CD4-positive, alpha-beta T cell treated with Interleukin-6 for 4 hours (primary cell): ENCODE measurements at regions not wholly inside any gene's neighbourhood (a gene's known extent, or its start where the extent isn't known, plus 50 kb on each side); places are given as distances from the start of the nearest gene placed in this dataset.

Source experiments
- DNase-seq: peaks from one replicate; pipeline ENCODE4 v3.0.0-alpha.2; 2020; ENCODE audit warnings: mixed read lengths

DNA sequence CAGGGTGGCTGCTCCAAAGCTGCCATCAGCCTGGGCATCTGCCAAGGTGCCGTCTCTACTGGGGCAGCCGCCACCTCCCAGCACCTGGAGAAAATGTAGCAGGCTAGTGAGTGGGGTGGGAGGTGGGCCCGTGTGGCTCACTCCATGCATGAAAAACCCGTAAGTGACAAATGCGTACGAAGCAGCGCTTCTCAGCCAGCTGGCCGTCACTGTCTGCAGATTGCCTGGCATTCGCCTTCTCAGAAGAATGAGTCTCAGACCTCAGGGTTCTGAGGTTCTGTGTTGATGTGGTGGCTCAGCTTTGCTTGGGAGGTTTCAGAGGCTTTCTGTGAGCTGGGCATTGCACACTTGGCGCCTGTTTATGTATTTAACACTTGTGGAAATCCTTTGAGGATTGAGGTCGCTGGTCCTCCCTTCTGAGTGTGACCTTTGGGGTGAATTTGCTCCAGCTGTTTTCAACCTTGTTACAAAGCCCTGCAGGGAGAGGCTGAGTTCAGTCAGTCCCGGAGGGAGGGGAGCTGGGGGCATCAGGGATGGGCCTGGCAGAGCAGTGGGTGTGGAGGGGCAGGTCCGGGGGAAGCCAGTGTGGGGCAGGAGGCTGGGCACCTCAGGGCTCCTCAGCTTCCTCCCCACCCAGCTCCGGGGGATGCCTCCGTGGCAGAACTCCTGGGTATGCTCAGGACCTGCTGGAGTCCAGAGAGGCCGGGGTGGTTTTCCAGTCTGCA is 977.0 kb downstream of the TBC1D22A start:
- no peak for DNase-seq

DNA sequence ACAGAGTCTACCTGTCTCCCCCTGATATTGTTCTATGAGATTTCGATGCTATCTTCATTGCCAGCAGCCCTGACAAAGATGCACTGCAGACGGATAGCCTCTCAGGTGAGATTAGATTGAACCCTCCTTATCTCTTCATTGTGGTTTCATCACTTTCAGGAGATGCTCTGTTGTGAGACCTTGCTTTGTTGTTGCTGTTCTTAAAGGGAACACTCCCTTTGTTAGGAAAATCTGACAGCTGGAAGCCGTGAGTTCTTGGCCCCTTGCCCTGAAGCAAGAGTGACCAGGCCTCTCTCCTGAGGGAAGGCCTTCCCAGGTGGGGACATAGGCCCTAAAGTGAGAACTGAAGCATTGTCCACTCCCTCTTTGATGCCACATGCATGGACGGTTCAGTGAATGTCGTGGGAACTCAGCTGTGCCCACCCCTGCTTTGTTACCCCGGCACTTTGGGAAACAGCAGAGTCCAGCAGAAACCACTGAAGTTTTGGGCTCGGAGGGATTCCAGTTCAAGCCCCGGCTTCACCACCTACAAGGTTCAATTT is 976.1 kb downstream of the TBC1D22A start:
- DNase-seq: no peak

DNA sequence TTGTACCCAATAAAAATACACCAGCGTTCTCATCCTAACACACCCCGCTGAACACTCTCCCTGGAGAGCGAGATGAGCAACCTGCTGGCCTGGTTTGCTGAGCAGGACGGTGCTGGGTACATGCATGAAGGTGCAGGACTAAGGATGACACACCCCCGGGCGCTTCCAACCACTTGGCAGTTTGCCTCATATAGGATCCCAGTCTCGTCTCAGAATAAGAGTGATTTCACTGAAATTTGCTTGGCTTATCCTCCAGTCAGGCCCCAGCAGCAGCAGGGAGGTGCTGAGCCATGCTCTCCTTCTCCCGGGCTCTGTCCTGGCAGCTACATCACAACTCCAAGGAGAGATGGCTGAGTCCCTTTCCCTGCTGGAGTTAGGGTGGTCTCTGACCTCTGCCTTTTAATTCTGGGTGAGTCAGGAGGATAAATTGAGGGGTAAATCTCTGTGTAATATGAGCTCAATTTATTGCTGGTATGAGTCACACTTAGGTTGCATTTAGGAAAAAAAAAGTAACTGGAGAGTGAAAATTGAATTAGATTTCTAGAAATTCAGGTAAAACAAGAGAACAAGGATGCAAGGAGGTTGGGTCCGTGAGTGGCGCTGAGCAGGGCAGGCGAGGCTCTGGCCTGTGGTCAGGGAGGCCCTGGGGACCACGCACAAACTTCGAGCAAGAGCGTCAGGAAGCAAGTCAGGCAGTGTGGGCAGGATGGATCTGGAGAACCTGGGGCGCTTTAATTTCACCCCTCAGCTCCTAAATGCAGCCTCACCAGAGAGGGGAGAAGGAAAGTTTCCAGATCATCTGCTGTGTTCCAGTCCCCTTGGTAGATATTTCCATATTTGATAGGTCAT is 974.0 kb downstream of the TBC1D22A start:
- no peak for DNase-seq

DNA sequence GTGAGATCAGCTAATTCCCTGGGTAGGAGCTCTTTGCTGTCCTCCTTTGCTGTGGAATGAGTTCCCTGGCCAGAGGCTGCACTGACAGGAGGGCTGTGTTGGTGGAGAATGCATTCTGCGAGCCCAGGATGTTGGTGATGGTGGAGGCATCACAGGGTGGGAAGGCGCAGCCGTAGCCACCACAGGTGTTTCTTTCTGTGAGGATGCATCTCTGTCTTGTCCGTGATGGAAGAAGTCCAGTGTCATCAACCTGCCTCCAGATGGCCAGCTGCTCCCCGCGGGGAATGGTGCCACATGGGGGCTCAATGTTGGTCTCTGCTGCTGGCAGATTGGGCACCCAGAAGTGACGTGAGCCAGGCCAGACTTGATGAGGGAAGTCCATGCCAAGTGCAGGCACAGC is 972.1 kb downstream of the TBC1D22A start:
- DNase-seq: no peak

DNA sequence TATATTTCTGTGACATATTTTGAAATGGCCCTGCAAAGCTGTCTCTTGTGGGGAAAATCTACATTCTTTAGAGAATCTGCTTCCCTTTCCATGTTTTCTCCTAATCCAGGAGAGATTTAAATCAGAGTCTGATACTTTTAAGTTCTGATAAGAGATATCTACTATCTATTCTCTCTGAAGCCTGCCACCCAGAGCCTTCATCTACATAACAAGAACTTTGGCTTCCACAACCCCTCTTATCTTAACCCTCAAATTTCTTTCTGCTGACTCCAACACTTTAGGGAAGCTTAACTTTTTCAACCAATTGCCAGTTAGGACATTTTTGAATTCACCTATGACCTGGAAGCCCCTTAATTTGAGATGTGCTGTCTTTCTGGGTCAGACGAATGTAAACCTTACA is 965.2 kb downstream of the TBC1D22A start:
- DNase-seq: no peak

DNA sequence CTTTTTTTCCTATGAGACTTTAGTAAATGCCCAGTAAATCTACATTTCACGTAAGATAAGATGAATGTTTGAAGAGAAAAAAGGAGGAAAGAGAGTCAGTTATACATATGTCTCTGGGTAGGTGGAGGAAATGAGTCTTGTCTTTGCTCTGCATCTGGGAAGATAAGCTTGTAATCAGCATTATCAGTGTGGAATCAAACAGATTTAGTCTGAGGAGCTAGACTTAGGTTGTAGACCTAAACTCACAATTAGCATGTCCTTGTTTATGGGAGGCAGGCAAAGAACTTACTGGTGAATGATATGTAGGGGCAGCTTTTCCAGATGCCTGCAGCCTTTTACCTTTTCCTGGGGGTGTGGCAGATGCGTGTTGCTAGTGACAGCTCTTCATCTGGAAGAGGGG is 962.3 kb downstream of the TBC1D22A start:
- DNase-seq: no peak

DNA sequence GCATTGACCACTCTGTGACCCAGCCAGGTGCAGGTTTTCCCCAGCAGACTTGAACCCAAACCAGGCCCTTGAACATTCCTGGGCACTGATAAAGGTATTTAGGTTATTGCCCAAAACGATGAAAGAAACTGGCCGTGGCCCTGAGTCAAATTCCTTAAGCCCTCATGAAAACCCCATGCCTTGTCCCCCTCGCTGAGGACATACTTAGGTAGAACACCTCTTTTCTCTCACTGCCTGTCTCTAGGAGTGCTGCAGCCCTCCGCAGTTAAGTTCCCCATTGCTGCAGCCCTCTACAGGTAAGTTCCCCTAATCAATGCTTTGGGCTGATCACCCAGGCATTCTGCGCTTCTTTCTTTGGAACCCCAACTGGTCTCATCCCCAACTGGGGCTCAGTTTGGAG is 961.6 kb downstream of the TBC1D22A start:
- DNase-seq: no peak

DNA sequence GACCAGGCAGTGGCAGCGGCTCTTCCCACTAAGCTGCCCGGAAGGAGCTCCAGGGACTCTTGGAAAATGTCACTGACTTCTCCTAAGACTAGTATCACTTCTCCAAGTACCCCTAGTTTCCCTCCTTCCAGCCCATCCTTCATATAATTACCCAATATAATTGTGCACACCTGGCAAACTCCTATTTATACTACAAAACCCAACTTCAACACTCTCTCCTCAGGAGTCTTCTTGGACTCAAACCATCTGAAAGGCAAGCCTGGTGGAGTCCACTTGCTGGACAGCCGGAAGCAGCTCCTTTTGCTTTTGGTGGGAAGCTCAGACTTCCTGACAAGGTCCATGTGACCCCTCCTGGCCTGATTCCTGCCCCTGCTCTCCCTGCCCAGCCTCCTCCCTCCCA is 955.9 kb downstream of the TBC1D22A start:
- no peak for DNase-seq

DNA sequence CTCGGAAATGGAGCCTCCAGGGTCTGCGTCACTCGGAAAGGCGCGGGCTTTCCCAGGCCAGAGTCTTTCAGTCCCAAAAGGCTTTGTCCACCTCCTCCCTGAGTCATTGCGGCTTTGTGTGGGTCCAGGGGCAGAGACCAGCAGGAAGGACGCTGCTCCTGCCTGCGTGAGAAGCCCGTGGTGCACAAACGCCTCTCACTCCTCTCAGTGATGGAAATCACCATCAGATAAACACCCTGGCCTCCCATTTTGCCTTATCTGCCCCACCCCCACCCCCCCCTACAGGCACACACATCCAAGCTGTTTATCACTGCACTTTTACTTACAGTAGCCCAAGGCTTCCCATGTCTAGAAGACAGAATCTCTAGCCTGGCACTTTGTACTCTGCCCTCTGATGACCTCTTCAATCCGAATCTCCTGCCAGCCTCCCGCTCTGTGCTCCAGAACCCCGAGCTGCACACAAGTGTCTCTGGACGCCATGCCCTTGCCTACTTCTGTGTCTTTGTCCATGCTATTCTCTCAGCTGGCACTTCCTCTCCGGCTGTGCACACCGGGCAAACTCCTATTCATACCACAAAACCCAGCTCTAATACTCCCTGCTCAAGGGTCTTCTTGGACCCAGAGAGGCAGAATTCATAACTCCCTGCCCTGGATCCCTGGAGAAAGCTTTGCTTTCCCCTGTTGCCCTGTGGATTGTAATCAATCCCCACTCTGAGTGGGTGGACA is 954.6 kb downstream of the TBC1D22A start:
- no peak for DNase-seq

DNA sequence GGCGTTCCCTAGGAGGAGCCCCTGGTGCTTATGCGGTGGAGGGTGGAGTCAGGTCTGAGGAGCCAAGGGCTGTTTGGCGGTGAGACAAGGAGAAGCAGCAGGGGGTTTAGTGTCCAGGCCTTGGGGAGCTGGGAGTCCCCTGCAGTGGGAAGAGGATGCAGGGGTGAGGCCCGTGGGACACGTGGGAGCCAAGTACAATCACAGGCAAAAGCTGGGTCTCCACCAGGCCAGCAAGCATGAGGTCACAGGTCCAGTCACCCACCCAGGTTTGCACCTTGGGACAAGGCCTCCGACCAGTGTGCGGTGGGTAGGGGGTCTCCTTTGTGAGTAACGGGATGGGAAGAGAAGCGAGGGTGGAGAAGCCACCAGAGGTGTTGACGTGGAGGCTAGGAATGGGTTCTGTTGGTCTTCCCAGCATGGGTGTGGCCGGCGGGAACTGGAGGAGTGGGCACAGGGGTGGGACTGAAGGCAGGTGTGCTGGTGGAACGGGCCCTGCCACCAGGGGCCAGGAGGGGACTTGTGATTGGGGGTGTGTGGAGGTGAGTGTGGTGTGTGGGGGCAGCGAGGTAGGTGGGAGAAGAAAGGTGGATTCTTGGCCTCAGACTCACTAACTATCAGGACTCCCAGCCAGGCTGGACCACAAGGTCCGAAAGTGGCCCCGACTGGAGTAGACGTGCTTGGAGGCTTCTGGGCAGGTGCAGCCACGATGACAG is 953.6 kb downstream of the TBC1D22A start:
- DNase-seq: no peak

DNA sequence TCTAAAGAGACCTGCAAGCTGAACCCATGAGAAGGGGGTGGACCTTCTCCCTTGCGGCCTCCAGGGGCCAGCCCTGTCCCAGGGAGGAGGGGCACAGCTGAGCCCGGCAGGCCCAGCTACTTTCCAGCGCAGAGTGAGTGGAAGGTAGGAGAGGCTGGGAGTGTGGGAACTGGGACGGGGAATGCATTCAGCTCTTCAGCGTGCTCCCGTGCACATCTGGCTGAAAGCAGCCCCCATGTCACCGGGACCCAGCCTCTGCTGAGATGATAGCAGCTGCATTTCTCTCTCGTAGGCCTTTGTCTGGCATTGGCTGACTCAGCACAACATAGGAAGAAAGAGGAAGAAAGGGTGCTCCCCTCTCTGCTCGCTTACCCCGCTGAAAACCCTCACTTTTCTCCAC is 951.5 kb downstream of the TBC1D22A start:
- DNase-seq: no peak

DNA sequence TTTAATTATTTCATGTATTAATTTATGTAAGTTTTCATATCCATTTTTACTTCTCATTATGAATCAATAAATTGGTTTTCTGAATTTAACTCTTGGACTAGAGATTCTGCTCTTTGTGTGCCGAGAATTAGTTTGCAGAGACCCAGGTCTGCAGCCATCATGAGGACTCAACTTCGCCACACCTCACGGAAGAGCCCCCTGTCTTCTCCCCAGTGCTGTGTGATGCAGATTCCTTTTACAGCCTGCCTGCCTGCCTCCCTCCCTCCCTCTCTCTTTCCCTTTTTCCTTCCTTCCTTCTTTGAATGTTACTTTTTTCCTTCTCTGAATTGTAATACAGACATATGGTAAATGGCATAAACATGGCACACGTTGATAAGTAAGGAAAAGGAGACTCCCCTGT is 947.7 kb downstream of the TBC1D22A start:
- DNase-seq: no peak

DNA sequence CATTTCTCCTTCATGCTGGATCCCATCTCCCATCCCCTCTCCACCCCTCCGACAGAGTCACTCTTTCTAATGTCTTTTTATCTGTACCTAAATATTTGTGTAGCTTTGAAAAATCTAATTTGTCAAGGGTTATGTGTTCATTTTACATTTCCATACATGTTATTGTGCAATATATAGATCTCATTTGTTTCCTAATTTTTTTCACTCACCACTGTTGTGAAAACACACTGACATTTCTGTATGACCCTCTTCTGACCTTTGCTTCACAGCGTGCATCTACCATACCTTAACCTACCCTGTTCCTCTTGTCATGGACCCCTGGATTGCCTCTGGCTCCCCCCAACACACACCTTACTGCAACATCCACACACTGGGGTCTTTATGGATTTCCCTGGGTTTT is 942.9 kb downstream of the TBC1D22A start:
- DNase-seq: no peak

DNA sequence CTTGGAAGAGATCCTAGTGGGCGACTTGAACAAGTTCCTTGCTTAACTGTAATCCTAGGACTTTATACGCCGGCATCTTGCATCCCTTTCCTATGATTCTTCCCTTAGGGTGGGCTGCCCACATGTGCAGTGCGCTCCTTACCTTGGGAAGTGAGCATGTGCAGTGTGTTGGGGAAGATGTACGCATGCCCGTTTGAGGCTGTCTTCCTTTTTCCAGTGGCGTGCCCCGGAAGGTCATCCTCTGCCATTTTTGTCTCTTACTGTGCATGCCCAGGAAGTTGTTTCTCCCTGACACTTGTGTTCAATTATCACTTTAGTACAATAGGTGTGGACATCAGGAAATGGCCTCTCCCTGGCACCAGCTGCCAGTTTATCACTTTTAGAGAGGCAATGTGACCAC is 936.5 kb downstream of the TBC1D22A start:
- DNase-seq: no peak

DNA sequence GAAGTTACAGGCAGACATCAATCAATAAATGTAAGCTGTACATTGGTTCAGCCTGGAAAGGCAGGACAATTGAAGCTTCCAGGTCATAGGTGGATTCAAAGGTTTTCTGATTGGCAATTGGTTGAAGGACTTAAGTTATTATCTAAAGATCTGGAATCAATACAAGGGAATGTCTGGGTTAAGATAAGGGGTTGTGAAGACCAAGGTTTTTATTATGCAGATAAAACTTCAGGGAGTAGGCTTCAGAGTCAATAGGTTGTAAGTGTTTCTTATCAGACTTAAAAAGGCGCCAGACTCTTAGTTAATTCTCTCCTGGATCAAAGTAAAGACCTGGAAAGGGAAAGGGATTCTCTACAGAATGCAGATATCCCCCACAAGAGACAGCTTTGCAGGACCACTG is 935.4 kb downstream of the TBC1D22A start:
- no peak for DNase-seq

DNA sequence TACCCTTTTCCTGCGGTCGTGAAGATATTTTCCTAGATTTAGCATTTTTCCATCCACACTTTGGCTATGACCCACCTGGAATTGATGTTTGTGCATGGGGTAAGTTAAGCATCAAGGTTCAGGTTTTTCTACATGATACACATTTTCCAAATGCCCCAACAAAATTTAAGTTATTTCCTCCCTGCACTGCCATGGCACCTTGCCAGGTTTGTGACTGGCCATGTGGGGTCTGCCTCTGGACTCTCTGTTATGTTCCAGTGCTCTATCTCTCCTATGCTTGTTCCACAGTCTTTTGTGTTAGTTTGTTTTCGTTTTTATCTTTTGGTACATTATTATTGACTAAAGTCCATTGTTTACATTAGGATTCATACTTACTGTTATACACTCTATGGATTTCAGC is 934.3 kb downstream of the TBC1D22A start:
- no peak for DNase-seq

DNA sequence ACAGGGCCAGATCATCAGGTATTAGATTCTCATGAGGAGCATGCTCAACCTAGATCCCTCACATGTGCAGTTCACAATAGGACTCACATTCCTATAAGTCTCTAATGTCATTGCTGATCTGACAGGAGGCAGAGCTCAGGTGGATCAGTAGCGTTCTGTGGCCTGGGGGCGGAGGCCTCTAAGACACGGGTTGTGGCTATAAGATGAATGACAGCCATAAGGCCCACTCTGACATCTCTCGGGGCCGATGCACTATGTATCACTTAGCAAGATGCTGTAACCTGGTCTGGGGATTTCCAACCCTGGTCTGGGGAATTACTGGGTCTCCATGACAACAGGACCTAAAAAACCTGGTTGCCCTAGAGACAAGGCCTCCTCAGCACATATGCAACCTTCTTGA is 932.7 kb downstream of the TBC1D22A start:
- DNase-seq: no peak

DNA sequence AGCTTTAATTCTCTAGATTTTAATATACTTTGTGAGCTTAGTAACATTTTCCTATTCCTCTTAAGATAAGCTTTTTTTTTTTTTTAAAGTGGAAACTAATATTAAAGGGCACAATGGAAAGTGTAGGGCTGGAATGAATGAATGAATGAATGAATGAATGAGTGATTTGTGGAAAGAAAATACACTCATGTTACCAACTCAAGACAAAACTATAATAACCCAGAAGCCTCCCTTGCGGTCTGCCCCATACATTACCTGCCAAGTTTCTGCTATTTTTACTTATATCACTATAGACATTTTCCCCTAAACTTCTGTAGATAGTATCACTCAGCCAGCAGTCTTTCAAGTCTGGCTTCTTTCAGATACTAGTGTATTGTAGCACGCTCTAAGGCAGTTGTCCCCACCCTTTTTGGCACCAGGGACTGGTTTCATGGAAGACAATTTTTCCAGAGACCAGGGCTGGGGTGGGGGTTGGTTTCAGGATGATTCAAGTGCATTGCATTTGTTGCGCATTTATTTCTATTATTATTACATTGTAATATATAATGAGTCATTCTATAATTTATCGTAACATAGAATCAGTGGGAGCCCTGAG is 932.2 kb downstream of the TBC1D22A start:
- DNase-seq: no peak

DNA sequence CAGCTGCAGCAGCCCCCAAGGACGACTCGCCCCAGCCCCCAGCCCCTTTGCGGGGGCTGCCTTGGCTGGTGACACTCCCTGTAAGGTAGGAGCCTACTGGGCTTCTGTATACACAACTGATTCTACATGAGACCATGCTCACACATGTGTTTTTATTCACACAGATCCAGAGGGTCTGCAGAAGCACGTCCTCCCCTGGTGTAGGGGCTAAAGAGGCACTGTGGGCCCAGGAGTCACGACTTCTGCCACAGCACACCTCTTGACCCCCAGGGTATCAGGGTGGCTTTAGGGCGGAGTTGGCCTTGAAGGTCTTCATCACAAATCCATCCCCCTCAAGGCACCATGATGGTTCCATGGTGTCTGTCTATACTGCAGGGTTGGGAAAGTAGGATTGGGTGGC is 931.2 kb downstream of the TBC1D22A start:
- DNase-seq: no peak

DNA sequence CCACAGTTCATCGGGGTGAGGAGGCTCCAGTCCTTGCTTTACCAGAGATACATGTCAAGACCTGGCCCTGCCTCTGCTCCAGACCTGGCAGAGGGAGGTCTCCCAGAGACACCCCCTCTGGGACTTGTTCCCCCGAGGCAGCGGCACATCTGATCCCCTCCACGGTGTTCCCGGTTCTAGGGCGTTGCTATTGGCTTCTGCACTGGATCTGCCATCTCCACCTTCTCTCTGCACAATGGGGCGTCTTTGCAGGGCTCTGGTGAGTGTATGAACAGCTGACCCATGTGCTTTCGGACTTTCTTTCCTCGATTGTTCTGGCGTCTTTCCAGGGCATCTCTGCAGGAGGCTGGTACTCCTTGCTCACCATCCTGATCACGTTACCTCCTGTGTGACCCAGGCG is 930.4 kb downstream of the TBC1D22A start:
- DNase-seq: no peak

DNA sequence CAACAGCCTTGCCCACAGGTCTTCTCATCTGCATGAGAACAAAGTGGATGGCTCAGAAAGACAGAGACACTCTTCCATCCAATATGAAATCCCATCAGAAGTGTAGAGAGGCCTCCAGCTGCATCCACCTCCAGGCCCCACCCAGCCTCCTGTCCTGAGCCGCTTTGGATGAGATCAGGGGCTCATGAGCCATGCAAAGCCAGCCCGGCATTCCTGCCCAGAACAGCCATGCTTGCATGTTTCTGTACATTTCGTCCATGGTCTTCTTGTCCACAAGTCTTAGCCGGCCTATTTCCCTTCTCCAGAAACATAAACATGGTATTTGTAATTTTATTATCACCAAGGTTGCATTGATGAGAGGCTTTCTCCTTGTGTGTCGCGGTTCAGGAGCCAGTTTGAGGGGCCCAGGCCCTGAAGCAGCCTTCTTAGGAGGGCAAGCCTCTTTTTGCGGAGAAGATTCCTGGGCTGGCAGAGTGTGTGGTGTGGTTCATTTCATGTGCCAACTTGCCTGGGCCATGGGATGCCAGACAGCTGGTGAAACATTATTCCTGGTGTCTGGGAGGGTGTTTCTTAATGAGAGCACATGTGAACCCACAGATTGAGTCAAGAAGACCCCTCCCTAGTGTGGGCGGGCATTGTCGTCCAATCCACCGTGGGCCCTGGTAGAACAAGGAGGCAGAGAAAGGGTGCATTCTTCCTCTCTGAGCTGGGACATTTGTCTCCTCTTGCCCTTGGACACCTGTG is 928.9 kb downstream of the TBC1D22A start:
- no peak for DNase-seq

DNA sequence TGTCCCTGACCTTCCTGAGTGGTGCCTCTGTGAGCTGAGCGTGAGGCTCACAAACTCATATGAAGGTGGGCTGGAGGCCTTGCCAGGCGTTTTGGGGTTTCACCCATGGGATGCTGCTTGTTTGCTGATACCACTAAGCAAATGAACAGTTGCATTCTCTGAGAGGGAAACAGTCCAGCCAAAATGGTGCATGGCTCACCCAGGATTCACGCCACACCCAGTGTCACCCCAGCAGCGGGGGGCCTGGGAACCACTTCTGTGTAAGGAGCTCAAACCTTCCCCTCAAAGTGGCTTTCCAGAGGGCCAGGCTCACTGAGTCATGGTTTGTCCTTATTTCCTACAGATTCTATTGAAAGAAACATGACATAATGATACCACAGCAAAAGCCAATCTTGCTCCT is 928.1 kb downstream of the TBC1D22A start:
- no peak for DNase-seq
